DND-41 (cell line): ENCODE measurements at regions not wholly inside any gene's neighbourhood (a gene's known extent, or its start where the extent isn't known, plus 50 kb on each side); places are given as distances from the start of the nearest gene placed in this dataset.

ENCODE experiments used
- ATAC-seq: fragments of 200-7000 bp; cut with Tn5 transposase; 3 replicates; pipeline ENCODE4 v1.9.1; 2021; ENCODE audit warnings: low read depth; ENCODE audit not compliant: insufficient read depth
- DNase-seq: peaks from one replicate; pipeline ENCODE4 v3.0.0-alpha.2; 2020
- H2AFZ ChIP-seq: 2 replicates; pipeline ENCODE4 v1.6.0; 2012; ENCODE audit warnings: low read depth, low read length
- H3K27ac ChIP-seq: 2 replicates; pipeline ENCODE4 v1.5.1; 2012; ENCODE audit warnings: low read length, inconsistent platforms
- H3K27me3 ChIP-seq: fragments of 200-600 bp; sonication (generic); 2 replicates; pipeline ENCODE4 v1.6.0; 2012; ENCODE audit warnings: low read length, mild to moderate bottlenecking, inconsistent platforms; ENCODE audit not compliant: insufficient read depth, poor library complexity
- H3K36me3 ChIP-seq: 2 replicates; pipeline ENCODE4 v1.5.1; 2012; ENCODE audit warnings: low read length, inconsistent platforms; ENCODE audit not compliant: insufficient read depth
- H3K4me1 ChIP-seq: 2 replicates; pipeline ENCODE4 v1.5.1; 2012; ENCODE audit warnings: mild to moderate bottlenecking, low read length; ENCODE audit not compliant: insufficient read depth
- H3K4me2 ChIP-seq: 2 replicates; pipeline ENCODE4 v1.6.0; 2012; ENCODE audit warnings: mild to moderate bottlenecking, moderate library complexity, low read length, inconsistent platforms; ENCODE audit not compliant: insufficient read depth
- H3K4me3 ChIP-seq, 2 experiments: fragments of 200-600 bp in 1 of 2; shearing (Covaris generic) in 1 of 2; 2 replicates each; pipeline ENCODE4 v1.5.1; 2012 to 2016; ENCODE audit warnings: inconsistent platforms in 2 of 2, low read length in 2 of 2, mild to moderate bottlenecking in 2 of 2, low read depth in 1 of 2, moderate library complexity in 1 of 2
- H3K79me2 ChIP-seq: 2 replicates; pipeline ENCODE4 v1.6.0; 2012; ENCODE audit warnings: low read length, inconsistent platforms; ENCODE audit not compliant: insufficient read depth
- H3K9ac ChIP-seq: 2 replicates; pipeline ENCODE4 v1.6.0; 2012; ENCODE audit warnings: low read depth, mild to moderate bottlenecking, inconsistent platforms, low read length, moderate library complexity
- H3K9me3 ChIP-seq: 2 replicates; pipeline ENCODE4 v1.5.1; 2012; ENCODE audit warnings: low read length, moderate library complexity, mild to moderate bottlenecking, inconsistent platforms; ENCODE audit not compliant: insufficient read depth, severe bottlenecking
- H4K20me1 ChIP-seq: 2 replicates; pipeline ENCODE4 v1.6.0; 2012; ENCODE audit warnings: low read length; ENCODE audit not compliant: insufficient read depth
- EZH2 ChIP-seq: IDR thresholded peaks from 3 replicates; pipeline ENCODE4 v1.6.1; 2012; ENCODE audit warnings: borderline replicate concordance, low read depth, mild to moderate bottlenecking, moderate library complexity, low read length, inconsistent platforms; ENCODE audit not compliant: severe bottlenecking
- TF ChIP-seq, protein P1 (sequence below): IDR thresholded peaks from 2 replicates; pipeline ENCODE4 v1.5.1; 2012; ENCODE audit warnings: borderline replicate concordance, low read length, moderate library complexity, mild to moderate bottlenecking; ENCODE audit not compliant: poor library complexity, severe bottlenecking; ENCODE audit errors: extremely low read depth

DNA sequence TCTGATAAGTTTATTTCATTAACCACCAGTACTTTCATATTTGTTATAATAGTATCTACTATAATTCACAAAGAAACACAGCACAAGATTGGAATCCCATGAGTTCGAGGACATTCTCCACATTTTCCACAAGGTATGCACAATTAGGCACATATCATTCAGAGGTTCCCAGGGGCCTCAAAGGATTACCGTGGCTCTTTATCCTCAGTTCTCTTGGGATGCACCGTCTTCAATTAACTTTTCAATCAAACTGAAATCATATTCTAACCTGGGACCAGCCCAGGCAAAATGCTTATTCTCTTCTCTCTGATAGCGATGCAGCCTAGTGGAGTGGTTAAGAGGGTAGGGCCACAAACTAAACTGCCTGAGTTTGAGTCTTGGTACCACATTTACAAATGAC lies 242.6 kb upstream of the RASGEF1B start:
- ATAC-seq (no peak), DNase-seq (no peak)

DNA sequence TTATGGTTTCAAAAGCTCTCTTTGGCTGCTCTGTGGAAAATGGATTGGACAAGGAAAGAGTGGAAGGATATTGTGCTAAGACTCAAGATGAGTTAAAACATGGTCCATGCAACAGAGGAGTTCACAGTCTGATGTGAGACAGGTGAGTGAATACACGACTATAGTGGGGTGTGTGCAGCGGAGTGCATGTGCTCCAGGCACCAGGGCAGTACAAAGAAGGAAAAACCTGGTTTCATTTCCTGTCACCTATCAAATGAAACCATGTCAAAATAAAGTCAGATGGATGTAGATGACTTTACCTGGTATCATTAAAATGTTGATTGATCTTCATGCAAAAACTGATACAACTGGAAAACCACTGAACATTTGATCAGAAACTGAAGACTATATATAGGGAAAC lies 241.0 kb upstream of the RASGEF1B start:
- TF ChIP-seq EZH2: no peak
- TF ChIP-seq, protein P1, sequence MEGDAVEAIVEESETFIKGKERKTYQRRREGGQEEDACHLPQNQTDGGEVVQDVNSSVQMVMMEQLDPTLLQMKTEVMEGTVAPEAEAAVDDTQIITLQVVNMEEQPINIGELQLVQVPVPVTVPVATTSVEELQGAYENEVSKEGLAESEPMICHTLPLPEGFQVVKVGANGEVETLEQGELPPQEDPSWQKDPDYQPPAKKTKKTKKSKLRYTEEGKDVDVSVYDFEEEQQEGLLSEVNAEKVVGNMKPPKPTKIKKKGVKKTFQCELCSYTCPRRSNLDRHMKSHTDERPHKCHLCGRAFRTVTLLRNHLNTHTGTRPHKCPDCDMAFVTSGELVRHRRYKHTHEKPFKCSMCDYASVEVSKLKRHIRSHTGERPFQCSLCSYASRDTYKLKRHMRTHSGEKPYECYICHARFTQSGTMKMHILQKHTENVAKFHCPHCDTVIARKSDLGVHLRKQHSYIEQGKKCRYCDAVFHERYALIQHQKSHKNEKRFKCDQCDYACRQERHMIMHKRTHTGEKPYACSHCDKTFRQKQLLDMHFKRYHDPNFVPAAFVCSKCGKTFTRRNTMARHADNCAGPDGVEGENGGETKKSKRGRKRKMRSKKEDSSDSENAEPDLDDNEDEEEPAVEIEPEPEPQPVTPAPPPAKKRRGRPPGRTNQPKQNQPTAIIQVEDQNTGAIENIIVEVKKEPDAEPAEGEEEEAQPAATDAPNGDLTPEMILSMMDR: no peak
- no peak overlapping the region for H2AFZ ChIP-seq
- ATAC-seq (no peak), DNase-seq (no peak)
- no peaks in the 10 kb centered on the region for H3K4me1 ChIP-seq
- H3K27ac ChIP-seq: no peak overlapping the region
- no peak overlapping the region for H3K9ac ChIP-seq
- H3K4me3 ChIP-seq: no peak overlapping the region
- no peaks in the 10 kb centered on the region for H3K79me2 ChIP-seq
- no peaks in the 10 kb centered on the region for H3K27me3 ChIP-seq
- no peak overlapping the region for H3K4me2 ChIP-seq
- H4K20me1 ChIP-seq: no peaks in the 10 kb centered on the region
- H3K36me3 ChIP-seq: no peaks in the 10 kb centered on the region
- H3K9me3 ChIP-seq: no peaks in the 10 kb centered on the region

More for the DNA sequence above, 242.6 kb upstream of the RASGEF1B start:
- Histone ChIP-seq H3K4me2 (no peak overlapping the region), H3K9me3 (no peaks in the 10 kb centered on the region), H3K4me1 (no peaks in the 10 kb centered on the region), H2AFZ (no peak overlapping the region), H3K36me3 (no peaks in the 10 kb centered on the region), H3K4me3 (no peak overlapping the region), H4K20me1 (no peaks in the 10 kb centered on the region), H3K9ac (no peak overlapping the region), H3K79me2 (no peaks in the 10 kb centered on the region), H3K27me3 (no peaks in the 10 kb centered on the region), H3K27ac (no peak overlapping the region)
- TF ChIP-seq EZH2: no peak
- TF ChIP-seq, protein P1: no peak

DNA sequence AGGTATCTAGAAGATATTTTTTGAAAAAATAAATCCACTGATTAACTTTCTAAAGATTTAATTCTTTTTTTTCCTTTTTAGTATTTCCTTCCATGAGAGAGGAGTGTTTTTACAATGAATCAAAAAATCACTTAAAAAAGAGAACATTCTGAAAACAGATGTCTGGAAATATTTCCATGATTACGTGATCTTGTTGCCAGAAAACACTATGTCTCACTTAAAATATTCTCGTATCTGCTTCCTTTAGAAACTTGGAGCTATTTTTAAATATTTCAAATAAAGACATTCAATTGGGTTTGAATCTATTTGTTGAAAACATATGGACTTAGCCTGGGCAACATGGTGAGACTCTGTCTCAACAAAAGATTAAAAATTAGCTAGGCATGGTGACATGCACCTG lies 232.8 kb upstream of the RASGEF1B start:
- ATAC-seq (no peak), DNase-seq (no peak)
- H3K36me3 ChIP-seq: no peaks in the 10 kb centered on the region
- no peaks in the 10 kb centered on the region for H4K20me1 ChIP-seq
- H3K9ac ChIP-seq: no peak overlapping the region
- TF ChIP-seq, protein P1: no peak
- no peak for TF ChIP-seq EZH2
- no peaks in the 10 kb centered on the region for H3K27me3 ChIP-seq
- H3K27ac ChIP-seq: no peak overlapping the region
- no peaks in the 10 kb centered on the region for H3K4me1 ChIP-seq
- H3K4me2 ChIP-seq: no peak overlapping the region
- no peak overlapping the region for H3K4me3 ChIP-seq
- no peaks in the 10 kb centered on the region for H3K79me2 ChIP-seq
- H2AFZ ChIP-seq: no peak overlapping the region
- no peaks in the 10 kb centered on the region for H3K9me3 ChIP-seq

DNA sequence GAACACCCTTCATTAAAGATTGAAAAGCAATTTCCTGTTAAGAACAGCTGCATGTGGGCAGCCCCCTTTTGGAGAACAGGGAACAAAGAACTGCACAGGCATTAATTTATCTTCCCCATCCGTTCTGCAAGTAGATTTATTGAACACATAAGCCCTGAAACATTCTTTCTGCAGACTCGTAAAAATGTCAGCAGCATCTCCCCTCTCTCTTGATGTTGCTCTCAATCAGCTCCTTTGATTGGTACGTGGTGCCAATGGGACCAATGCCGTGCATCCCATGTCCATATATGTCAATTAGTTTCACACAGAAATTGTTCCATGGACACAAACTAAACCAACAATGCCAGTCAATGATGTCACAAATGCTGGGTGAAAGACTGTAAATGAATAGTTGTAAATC lies 228.5 kb upstream of the RASGEF1B start:
- Histone ChIP-seq H3K79me2 (no peaks in the 10 kb centered on the region), H3K9ac (no peak overlapping the region), H4K20me1 (no peaks in the 10 kb centered on the region), H3K4me2 (no peak overlapping the region), H3K4me1 (no peaks in the 10 kb centered on the region), H2AFZ (no peak overlapping the region), H3K36me3 (no peaks in the 10 kb centered on the region), H3K4me3 (no peak overlapping the region), H3K9me3 (no peaks in the 10 kb centered on the region), H3K27me3 (no peaks in the 10 kb centered on the region), H3K27ac (no peak overlapping the region)
- ATAC-seq: no peak
- DNase-seq: no peak
- TF ChIP-seq, protein P1: no peak
- no peak for TF ChIP-seq EZH2
